Upper lobe of left lung (tissue), 4 donors: ENCODE measurements at regions not wholly inside any gene's neighbourhood (a gene's known extent, or its start where the extent isn't known, plus 50 kb on each side); places are given as distances from the start of the nearest gene placed in this dataset.

Experiments used
- CTCF ChIP-seq, 6 experiments: fragments of 450-650 bp in 4 of 6; fragments of 200-600 bp in 2 of 6; sonication (generic) in 2 of 6; IDR thresholded peaks; one replicate each; pipeline ENCODE4 v1.5.1; 2016 to 2019; ENCODE audit warnings: antibody characterized with exemption in 6 of 6
- EP300 ChIP-seq, 4 donors: sonication (generic); formaldehyde crosslinking; IDR thresholded peaks; one replicate each; pipeline ENCODE4 v1.5.1; 2017; ENCODE audit warnings: antibody characterized with exemption in 4 of 4, control low read depth in 2 of 4
- POLR2A ChIP-seq, 4 donors: fragments of 450-650 bp; IDR thresholded peaks; one replicate each; pipeline ENCODE4 v1.5.1; 2016 to 2017; ENCODE audit warnings: antibody characterized with exemption in 4 of 4, mild to moderate bottlenecking in 2 of 4
- POLR2AphosphoS5 ChIP-seq, 2 donors: sonication (generic); formaldehyde crosslinking; IDR thresholded peaks; one replicate each; pipeline ENCODE4 v1.5.1; 2017; ENCODE audit warnings: antibody characterized with exemption in 2 of 2

GRCh38 chr3:40690749-40691451 is 166.1 kb downstream of the ZNF621 start:
- TF ChIP-seq CTCF (IDR thresholded peaks at IDR 0.05) (no peak), EP300 (IDR thresholded peaks at IDR 0.05) (no peak), POLR2A (IDR thresholded peaks at IDR 0.05) (no peak), POLR2AphosphoS5 (IDR thresholded peaks at IDR 0.05) (no peak)
